Stromal cell of bone marrow (primary cell): ENCODE measurements at regions not wholly inside any gene's neighbourhood (a gene's known extent, or its start where the extent isn't known, plus 50 kb on each side); places are given as distances from the start of the nearest gene placed in this dataset.
A peak's percentile ranks its signal among the peaks of the same experiment; 100 is the strongest.
"Not testable (repeated sequence)": the region's sequence is repeated elsewhere in the genome, so short reads cannot be mapped to it uniquely, and the experiment has no call there.

ENCODE experiments used
- DNase-seq: peaks from one replicate; pipeline ENCODE4 v3.0.0-alpha.2; 2012; ENCODE audit warnings: low read depth

DNA sequence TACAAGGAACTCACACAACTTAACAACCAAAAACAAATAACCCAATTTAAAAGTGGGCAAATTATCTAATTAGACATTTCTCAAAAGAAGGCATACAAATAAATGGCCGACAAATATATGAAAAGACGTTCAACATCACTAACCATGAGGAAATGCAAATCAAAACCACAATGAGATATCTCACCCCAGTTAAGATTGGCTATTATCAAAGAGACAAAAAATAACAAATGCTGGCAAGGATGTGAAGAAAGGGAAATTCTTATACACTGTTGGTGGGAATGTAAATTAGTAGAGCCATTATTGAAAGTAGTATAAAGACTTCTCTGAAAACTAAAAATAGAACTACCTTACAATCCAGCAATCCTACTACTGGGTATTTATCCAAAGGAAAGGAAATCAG, 96.7 kb upstream of the SIRPG start:
- DNase-seq = no peak

DNA sequence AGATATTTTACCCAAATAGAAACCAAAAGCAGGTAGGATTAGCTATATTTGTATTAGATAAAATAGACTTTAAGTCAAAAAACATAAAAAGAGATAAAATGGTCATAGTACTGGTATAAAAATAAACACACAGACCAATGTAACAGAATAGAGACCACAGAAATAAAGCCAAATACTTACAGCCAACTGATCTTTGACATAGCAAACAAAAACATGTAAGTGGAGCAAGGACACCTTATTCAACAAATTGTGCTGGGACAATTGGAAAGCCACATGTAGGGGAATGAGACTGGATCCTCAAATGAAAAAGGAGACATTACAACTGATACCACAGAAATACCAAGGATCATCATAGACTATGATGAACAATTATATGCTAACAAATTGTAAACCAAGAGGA, 94.5 kb upstream of the SIRPG start:
- DNase-seq = no peak

DNA sequence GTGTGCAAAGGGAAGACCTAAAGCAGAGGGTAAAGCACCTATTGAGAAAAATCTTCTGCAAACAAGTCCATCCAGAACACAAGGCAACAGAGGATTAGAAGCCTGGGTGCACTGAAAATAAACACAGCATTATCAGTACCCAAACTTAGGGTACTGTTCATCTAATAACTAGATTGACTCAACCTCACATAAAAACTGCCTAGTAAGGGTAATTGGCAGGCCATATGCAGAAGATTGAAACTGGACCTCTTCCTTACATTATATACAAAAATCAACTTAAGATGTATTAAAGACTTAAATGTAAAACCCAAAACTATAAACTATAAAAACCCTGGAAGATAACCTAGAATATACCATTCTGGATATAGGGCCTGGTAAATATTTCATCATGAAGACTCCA, 91.2 kb upstream of the SIRPG start:
- no peak for DNase-seq

DNA sequence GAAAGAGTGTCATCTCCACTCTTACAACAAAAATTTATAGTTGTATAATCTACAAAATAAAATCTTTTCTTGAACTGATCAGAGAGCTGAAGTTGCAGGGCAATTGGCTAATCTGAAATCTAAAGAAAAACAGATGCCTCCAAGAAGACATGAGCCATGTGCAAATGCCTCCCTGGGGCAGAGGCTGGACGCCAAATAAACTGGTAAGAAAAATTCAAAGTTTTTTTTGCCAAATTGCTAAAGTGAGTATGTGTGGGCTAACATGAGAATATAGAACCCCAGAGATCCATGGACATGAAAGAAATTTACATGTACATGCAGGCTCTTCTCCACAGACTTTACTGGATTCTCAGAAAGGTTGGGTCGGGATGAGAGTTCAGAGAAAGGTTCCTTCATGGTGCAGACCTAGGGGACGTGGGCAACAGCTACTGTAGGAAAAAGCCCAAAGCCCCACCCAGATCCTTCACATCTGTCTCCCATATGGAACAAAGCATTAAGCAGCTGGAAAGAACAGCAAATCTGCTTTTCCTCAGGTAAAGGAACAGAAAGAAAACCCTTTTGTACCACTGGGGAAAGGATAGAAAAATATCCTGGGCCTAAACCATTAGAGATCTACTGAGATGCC, 90.5 kb upstream of the SIRPG start:
- no peak for DNase-seq

DNA sequence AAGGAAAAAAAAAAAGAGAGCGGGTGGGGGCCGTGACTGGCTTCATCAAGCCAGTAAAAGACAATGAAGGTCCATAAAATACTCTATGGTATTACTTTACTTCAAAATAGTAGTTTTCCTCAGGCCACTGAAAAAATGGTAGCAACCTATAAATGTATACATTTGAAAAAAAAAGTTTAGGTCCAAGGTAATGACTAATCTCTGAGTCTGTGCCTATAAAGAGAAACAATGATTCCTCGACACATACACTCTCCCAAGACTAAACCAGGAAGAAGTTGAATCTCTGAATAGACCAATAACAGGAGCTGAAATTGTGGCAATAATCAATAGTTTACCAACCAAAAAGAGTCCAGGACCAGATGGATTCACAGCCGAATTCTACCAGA, 84.5 kb upstream of the SIRPG start:
- not testable (repeated sequence) for DNase-seq

DNA sequence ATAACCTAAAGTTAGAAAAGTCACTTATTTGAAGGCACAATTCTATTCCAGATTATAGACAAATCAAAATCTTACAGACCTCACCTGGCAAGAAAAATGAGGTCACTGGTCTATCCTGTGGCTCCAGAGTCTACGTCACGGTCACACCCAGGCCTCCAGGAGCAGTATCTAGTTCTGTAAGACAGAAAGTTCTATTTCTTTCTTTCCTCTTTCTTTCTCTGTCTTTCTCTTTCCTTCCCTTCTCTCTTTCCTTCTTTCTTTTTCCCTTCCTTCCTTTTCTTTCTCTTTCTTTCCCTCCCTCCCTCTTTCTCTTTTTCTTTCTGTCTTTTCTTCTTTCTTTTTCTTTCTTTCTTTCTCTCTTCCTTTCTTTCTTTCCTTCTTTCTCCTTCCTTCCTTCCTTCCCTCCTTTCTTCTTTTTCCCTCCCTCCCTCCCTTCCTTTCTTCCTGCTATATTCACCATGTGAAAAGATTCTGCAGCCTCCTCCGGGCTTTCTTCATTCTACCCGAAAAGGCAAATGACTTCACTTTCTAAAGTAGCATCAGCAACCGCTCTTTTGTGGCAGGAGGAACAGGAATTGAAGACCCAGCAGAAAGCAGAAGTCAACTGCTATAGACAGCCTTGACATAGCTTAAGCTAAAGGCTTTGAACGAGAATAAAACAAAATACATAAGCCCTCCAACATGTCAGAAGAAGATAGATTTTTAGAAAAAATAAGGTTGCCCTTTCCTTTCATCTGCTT, 83.9 kb upstream of the SIRPG start:
- no peak for DNase-seq

DNA sequence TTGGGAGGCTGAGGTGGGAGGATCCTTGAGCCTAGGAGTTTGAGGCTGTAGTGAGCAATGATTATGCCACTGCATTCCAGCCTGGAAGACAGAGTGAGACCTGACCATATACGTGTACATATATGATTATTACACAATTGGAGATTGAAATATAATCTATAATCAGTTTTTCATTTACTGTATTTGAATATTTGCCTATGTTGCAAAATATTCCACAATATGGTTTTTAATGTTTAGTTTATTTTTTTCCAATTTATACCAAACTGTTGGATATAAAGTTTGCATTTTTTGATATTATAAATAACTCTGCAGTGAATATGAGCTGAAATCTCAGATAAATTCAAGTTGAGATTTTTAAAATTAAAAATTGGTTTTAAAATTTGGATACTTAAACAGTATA, 79.6 kb upstream of the SIRPG start:
- DNase-seq = no peak

DNA sequence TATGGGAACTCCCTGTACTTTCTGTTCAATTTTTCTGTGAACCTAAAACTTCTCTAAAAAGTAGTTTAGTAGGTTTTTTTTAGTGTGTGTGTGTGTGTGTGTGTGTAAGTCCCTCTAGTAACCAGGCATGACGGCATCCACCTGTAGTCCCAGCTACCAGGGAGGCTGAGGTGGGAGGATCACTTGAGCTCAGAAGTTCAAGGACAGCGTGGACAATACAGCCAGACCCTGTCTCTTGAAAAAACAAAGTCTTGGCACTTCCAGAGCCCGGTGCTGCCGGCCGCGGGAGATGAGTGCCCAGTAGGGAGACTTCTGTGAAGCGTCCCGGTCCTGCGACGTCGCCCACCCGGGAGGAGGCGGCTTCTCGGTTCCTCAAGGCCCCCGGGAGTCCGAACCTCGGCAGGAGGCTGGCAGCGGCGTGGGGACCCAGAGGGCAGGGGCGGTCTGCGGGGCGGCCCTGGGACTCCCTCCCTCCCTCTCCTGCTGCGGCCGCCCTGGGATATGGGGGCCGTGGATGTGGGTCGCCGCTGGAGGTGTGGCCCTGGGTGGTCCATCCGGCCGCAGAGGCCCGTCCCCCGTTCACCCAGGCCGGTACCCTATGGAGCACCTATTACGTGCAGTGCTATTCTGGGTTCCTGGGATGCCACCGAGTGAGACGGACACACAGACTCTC, 78.0 kb upstream of the SIRPG start:
- DNase-seq = no peak

DNA sequence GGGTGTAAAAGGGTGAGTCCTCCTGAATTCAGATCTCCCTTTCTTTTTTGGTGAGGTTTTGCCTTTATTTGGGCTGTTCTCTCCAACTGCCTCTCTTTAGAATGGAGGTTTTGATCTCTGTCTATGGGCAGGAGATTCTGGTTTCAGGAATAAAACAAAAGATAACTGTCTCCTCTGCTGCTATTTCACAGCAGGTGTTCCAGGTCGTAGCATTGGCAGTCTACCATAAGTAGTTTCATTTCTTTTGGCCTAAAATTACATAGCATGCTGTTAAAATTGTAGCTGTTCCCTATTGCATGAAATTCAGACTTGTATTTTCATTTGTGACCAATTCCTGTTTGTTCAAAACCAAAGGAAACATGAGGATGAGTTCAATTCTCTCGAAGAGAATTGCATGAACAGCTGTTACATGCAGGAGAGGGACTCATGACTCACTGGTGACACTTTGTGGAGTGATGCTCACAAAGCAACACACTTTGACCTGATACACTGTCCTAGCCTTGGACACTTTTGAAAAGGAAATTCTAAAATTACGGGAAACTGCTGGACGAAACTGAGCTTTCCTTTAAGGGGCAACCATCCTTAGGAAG, 76.8 kb upstream of the SIRPG start:
- peak; percentile 12 for DNase-seq

DNA sequence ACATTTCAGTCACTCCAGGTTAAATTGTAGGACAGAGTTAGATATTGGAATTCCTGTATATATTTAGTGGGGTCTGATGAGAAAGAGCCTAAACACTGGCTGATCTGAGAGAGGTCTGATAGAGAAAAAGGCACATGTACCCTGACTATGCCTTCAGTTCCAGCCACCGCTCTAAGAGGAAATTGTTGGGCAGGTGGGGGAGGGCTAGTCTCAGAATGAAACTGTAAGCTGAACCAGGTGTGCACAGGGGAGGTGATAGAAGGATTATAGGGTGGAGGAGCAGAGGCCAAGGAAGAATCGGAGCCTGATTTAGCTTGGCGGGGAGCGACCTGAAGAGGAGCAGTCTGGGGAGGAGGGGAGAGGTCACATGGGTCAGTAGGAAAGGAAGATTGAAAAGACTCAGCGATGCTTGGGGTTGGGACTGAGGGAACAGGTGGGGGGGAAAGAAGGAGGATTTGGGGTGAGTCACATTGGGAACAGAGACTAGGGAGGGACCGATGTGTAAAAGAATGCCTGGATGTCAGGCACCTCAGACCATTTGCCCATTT, 74.3 kb upstream of the SIRPG start:
- DNase-seq = not testable (repeated sequence)

DNA sequence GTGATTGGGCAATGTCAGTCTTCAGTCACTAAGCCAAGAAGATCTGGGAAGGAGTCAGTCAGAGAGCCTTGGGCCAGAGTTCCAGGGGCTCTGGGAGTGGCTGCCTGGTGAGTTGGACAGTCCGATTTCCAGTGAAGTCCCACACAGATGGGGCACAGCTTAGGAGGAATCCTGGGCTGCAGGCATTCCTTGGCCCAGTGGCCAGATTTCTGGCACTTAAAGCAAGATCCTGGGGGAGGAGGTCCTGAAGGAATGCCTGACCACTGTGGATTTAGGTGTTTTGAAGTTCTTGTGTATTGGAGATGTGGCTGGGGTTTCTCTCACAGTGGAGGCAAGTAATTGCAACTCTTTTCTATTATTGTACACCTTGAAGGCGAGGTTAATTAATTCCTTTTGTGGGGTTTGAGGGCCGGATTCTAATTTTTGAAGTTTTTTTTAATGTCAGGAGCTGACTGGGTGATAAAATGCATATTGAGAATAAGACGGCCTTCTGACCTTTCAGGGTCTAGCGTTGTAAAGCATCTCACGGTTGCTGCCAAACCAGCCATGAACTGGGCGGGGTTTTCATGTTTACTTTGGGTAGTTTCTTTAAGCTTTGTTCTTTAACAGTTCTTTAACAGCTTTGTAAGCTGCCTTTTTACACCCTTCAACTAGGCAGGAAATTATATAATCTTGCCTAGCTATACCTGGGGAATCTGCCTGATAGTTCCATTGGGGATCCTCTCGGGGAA, 73.6 kb upstream of the SIRPG start:
- not testable (repeated sequence) for DNase-seq

DNA sequence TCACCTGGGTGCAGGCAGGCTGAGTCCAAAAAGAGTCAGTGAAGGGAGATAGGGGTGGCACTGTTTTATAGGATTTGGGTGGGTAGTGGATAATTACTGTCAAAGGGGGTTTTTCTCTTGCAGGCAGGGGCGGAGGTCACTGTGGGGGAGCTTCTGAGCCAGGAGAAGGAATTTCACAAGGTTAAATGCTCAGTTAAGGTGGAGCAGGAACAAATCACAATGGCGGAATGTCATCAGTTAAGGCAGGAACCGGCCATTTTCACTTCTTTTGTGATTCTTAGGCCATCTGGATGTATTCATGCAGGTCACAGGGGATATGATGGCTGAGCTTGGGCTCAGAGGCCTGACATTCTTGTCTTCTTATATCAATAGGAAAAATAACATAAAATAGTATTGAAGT, 69.7 kb upstream of the SIRPG start:
- DNase-seq = not testable (repeated sequence)

DNA sequence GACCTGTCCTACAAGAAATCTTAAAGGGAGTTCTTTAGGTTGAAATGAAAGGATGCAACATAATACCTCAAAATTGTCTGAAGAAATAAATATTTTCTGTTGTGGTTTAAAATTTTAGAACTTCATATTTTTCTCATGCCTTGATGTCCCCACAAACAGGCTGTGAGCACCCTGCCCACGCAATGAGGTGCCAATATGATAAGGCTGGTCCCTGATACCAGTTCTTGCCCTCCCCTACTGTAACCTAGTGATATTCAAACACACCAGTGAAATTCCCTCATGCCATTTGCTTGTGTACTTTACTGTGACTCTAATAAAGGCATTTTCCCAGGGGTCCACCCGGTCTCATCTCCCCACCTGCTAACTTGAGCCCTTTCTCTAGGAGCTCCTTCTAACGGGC, 67.3 kb upstream of the SIRPG start:
- no peak for DNase-seq

DNA sequence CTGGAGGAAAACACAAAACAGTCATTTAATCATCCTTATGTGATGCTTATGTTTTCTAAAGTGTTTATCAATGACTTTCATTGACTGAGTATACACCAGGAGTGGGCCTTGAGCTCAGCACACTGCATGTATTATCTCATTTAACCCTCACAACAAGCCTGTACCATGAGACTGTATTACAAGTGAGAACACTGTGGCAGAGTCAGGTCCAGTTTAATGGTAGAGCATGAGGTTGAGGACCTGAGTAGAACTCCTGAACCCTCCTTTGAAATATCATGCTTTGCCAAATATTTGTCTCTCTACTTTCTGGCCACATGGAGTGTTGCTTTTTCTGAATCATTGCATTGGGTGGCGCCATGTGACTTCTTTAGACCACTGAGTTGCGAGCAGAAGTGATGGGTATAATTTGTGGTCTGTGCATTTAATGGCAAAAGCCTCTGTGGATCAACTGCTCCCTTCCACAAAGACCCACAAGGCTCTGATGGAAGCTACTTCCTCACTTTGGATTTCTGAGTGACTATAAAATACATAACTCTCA, 65.0 kb upstream of the SIRPG start:
- DNase-seq = no peak

DNA sequence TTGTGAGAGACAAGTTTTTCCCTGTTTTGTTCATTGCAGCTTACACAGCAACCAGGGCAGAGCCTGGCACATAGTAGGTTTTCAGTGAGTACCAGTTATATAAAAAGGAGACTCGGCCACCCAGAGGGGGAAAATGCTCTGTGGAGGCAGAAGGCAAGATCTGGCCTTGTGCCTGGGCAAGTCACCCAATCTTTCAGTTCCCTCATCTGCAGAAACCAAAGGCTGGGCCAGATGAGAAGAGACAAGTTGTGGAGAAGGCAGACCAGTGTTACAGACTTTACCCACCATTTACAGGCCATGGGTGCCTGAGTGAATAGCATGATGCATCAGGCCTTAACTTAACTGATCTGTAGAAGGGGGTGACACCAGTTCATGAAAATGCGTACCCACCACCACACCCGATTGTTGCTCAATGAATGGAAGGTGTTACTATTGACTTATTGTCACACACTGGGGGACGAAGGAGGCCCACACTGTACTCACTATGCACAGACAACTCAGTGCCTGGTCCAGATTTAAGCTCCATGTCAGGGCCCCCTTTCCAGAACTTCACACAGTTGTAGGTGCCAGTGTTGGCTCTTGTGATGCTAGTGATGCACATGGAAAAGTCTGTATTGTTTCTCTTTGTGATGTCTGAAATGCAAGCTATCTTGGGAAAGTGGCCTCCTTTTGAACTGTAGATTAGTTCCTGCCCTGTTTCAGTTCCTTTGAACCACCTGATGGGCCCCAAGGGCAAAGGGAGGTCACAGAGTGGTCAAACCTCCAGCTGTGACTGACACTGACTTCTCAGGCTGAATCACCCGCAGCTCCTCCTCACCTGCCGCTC, 64.3 kb upstream of the SIRPG start:
- DNase-seq = no peak

DNA sequence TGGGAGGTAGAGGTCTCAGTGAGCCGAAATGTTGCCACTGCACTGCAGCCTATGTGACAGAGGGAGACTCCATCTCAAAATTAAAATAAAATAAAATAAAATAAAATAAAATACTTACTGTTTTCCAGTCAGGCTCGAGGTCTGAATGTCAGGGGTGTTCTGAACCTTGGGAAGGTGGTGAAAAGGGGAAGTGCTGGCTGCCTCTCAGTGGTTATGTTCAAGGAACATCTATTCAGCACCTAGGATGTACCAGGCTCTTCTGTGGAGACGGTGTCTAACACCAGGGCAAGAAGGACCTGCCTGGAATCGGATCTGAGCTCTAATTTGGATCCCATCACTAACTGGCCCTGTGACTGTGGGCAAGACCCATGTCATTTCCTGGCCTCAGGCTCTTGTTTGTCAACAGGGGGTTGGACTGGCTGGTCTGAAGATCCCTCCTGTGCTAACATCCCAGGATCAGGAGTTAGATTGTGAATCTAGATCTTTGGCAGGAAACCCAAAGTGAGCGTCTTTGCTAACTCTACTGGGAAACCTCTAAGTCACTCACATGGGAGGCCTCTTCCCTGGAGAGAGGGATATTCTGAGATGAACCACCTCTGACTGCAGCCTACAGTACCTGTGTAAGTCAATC, 63.4 kb upstream of the SIRPG start:
- DNase-seq = no peak

DNA sequence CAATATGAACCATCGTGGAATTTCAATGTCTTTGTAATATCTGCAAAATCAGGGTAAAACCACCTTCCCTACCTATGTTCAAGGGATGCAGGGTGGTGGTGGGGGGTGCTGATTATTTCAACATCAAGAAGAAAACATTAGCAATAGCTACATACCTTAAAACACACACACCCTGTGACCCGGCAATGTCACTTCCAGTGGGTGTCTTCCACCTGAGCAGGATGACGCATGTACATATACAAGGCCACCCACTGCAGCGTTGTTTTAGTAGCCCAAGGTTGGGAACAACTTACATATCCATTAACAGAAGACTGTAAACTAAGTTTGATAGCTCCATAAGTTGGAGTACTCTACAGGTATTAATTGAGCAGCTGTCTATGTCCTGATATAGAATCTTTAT, 62.6 kb upstream of the SIRPG start:
- DNase-seq = no peak

DNA sequence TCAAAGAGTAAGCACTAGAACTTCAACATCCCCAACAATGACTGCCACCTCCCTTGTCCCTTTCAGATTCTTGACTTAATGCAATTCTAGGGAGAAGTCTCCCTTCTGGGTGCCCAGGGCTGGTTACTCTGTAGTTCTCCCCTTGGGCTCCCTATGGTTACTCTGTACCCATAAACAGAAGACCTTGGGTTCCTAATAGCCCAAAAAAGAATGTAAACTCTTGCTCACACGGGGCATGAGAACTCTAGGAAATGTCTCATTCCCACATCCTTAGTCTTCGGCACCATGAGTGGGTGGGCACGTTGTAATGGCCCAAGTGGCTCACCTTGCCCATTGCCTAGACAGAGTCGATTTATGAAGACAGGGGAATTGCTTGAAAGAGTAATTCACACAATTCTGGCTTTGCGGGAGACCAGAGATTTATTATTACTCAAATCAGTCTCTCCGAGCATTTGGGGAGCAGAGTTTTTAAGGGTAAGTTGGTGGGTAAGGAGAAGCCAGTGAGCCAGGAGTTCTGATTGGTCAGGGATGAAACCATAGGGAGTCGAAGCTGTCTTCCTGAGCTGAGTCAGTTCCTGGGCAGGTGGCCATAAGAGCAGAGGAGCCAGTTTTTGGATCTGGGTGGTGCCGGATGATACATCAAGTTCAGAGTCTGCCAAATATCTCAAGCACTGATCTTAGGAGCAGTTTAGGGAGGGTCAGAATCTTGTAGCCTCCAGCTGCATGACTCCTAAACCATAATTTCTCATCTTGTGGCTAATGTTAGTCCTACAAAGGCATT, 61.2 kb upstream of the SIRPG start:
- DNase-seq = peak; percentile 99
